HepG2 (cell line): ENCODE measurements at regions not wholly inside any gene's neighbourhood (a gene's known extent, or its start where the extent isn't known, plus 50 kb on each side); places are given as distances from the start of the nearest gene placed in this dataset.

Experiments
- HNRNPK ChIP-seq: fragments of 200-400 bp; formaldehyde crosslinking; IDR thresholded peaks from 2 replicates; pipeline ENCODE4 v1.6.1; 2018; ENCODE audit warnings: low read length, low read depth, moderate library complexity, mild to moderate bottlenecking; ENCODE audit not compliant: poor library complexity, severe bottlenecking
- small RNA-seq, 3 experiments: library from RNA; depleted of rRNA; stranded (forward); fragments of <200 nt; gene quantifications; one replicate each; pipeline ENCODE3, GENCODE V24; 2012; ENCODE audit warnings: low read depth in 2 of 3, low replicate concordance in 1 of 3; ENCODE audit not compliant: insufficient read length in 3 of 3, insufficient read depth in 2 of 3

DNA sequence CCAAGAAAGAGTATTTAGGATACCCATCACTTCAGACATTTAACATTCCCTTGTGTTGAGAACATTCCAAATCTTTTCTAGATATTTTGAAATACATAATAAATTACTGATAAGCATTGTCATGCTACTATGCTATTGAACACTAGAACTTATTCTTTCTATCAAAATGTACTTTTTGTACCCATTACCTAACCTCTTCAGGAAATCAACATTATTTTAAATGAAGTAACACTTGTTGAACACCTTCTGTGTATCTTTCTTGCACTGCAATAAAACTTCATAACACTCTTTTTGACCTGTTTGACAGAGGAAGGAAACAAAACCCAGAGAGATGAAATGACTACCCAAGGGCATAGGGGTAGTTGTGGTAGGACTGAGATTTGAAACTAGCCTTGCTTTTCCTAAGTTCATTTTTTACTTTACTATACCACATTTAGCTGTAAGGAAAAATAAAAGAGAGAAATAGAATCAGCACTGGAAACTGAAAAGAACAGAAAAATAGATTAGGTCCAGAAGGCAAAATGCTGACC, 99.4 kb downstream of the UCHL5 start (continued):
- TF ChIP-seq HNRNPK = no peak
- TF ChIP-seq, all 625 proteins: peak for 0

Small RNA genes in the stretch of these regions (small RNA-seq; reads per million reads assigned to genes)
- 0 reads per million in 3 experiments for gene RN7SKP126
